Loucy (cell line): ENCODE measurements at regions not wholly inside any gene's neighbourhood (a gene's known extent, or its start where the extent isn't known, plus 50 kb on each side); places are given as distances from the start of the nearest gene placed in this dataset.

Source experiments
- H2AFZ ChIP-seq: fragments of 200-600 bp; sonication (generic); 2 replicates; pipeline ENCODE4 v1.6.0; 2016; ENCODE audit warnings: antibody characterized with exemption, mild to moderate bottlenecking, low read length, moderate library complexity
- H3F3A ChIP-seq: fragments of 200-600 bp; 2 replicates; pipeline ENCODE4 v1.6.0; 2016; ENCODE audit warnings: antibody characterized with exemption, low read depth, mild to moderate bottlenecking
- H3K27me3 ChIP-seq: fragments of 200-600 bp; sonication (generic); 2 replicates; pipeline ENCODE4 v1.6.1; 2014; ENCODE audit warnings: low read length, mild to moderate bottlenecking; ENCODE audit not compliant: insufficient read depth, poor library complexity, severe bottlenecking
- H3K36me3 ChIP-seq: fragments of 200-600 bp; sonication (generic); 2 replicates; pipeline ENCODE4 v1.6.1; 2016; ENCODE audit warnings: low read length; ENCODE audit not compliant: insufficient read depth
- H3K4me1 ChIP-seq: fragments of 200-600 bp; sonication (generic); 2 replicates; pipeline ENCODE4 v1.5.1; 2014; ENCODE audit warnings: low read length, mild to moderate bottlenecking; ENCODE audit not compliant: insufficient read depth, poor library complexity, severe bottlenecking
- H3K4me2 ChIP-seq: fragments of 200-600 bp; sonication (generic); 2 replicates; pipeline ENCODE4 v1.6.0; 2014; ENCODE audit warnings: antibody characterized with exemption, low read length, low read depth, mild to moderate bottlenecking; ENCODE audit not compliant: poor library complexity, severe bottlenecking
- H3K4me3 ChIP-seq: fragments of 200-600 bp; sonication (generic); 2 replicates; pipeline ENCODE4 v1.5.1; 2014; ENCODE audit warnings: low read length, mild to moderate bottlenecking, mixed read lengths; ENCODE audit not compliant: poor library complexity, severe bottlenecking
- H3K79me2 ChIP-seq: fragments of 200-600 bp; sonication (generic); 2 replicates; pipeline ENCODE4 v1.6.1; 2014; ENCODE audit warnings: low read length; ENCODE audit not compliant: insufficient read depth
- H3K9ac ChIP-seq: fragments of 200-600 bp; sonication (generic); 2 replicates; pipeline ENCODE4 v1.6.0; 2014; ENCODE audit warnings: mild to moderate bottlenecking, low read depth, low read length, moderate library complexity; ENCODE audit not compliant: poor library complexity, severe bottlenecking
- H3K9me2 ChIP-seq: fragments of 200-600 bp; sonication (generic); replicated peaks from 2 replicates; pipeline ENCODE4 v1.6.1; 2016; ENCODE audit warnings: low read depth, low read length, mixed read lengths
- H3K9me3 ChIP-seq: fragments of 200-600 bp; sonication (generic); 2 replicates; pipeline ENCODE4 v1.6.1; 2014; ENCODE audit warnings: mild to moderate bottlenecking, antibody characterized with exemption, low read length, low read depth; ENCODE audit not compliant: insufficient read depth
- H4K20me1 ChIP-seq: fragments of 200-600 bp; sonication (generic); 2 replicates; pipeline ENCODE4 v1.6.0; 2014; ENCODE audit warnings: antibody characterized with exemption, low read length, mild to moderate bottlenecking; ENCODE audit not compliant: insufficient read depth, poor library complexity, severe bottlenecking
- CTCF ChIP-seq: fragments of 200-600 bp; sonication (generic); conservative IDR thresholded peaks from 2 replicates; pipeline ENCODE4 v1.5.1; 2014; ENCODE audit warnings: mild to moderate bottlenecking, antibody characterized with exemption, low read length
- EZH2phosphoT487 ChIP-seq: fragments of 200-600 bp; IDR thresholded peaks from 2 replicates; pipeline ENCODE4 v1.6.1; 2018; ENCODE audit warnings: antibody characterized with exemption, mild to moderate bottlenecking, moderate library complexity, borderline replicate concordance

DNA sequence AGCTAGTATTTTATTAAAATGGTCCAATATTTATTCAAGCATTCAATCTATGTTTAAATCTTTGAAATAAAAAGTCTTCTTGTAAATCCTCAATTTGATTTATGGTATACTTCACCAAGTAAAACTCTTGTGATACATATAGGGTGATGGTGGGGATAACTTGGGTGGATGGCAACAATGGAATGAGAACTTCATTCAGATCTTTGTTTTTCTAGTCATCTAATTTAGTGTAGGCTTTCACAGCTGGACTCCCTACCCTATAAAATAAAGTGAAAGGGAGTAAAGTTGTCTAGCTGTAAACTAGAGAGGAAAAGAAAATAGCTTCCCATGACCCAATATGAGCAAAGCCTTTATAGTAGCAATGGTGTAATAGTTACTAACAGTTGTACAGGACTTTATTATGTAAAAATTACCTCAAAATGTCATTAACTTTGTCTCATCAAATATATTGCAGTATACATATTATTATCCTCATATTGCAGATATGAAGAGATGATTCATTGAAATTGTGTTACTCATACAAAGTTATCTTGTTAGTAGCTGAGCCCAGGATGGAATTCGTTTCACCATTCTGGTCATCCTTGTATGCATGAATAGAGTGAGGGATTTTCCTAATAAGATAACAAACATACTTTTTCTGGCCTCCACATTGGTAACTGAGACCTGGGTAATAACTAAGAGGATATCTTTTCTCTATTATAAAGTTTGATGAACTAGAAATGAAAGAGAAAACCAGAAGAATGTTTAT is 1377.7 kb upstream of the ADGRL4 start:
- Histone ChIP-seq H3K4me1 (no peaks in the 10 kb centered on the region), H2AFZ (no peak overlapping the region), H3K27me3 (no peaks in the 10 kb centered on the region), H3K4me3 (no peak overlapping the region), H3F3A (no peaks in the 10 kb centered on the region), H3K36me3 (no peaks in the 10 kb centered on the region), H3K4me2 (no peak overlapping the region), H4K20me1 (no peaks in the 10 kb centered on the region), H3K9me2 (no peaks in the 10 kb centered on the region), H3K9me3 (no peaks in the 10 kb centered on the region), H3K79me2 (no peaks in the 10 kb centered on the region), H3K9ac (no peak overlapping the region)
- TF ChIP-seq EZH2phosphoT487 (no peak), CTCF (no peak)

DNA sequence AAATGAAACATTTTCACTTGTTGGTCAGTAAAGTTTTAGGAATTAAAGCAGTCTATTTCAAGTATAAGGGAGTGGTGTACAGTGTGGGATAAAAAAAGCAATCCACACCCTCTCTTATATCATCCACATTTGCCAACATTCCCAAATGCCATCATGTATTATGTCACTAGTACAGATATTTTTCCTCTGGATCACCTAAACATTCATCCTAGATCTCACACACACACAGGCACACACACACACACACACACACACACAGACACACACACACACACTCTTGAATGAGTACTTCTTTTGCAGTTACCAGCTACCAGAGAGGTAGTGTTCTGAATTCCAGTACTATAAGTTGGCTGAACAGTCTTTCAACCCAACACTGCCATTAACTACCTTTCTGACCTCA is 1369.1 kb upstream of the ADGRL4 start:
- no peaks in the 10 kb centered on the region for H3K27me3 ChIP-seq
- H3K4me3 ChIP-seq = no peak overlapping the region
- H3K9ac ChIP-seq = no peak overlapping the region
- no peaks in the 10 kb centered on the region for H3K9me2 ChIP-seq
- TF ChIP-seq CTCF (no peak), EZH2phosphoT487 (no peak)
- no peaks in the 10 kb centered on the region for H3K36me3 ChIP-seq
- H3K4me1 ChIP-seq = no peaks in the 10 kb centered on the region
- no peak overlapping the region for H2AFZ ChIP-seq
- H3F3A ChIP-seq = no peaks in the 10 kb centered on the region
- no peaks in the 10 kb centered on the region for H3K79me2 ChIP-seq
- H3K4me2 ChIP-seq = no peak overlapping the region
- no peaks in the 10 kb centered on the region for H4K20me1 ChIP-seq
- no peaks in the 10 kb centered on the region for H3K9me3 ChIP-seq

DNA sequence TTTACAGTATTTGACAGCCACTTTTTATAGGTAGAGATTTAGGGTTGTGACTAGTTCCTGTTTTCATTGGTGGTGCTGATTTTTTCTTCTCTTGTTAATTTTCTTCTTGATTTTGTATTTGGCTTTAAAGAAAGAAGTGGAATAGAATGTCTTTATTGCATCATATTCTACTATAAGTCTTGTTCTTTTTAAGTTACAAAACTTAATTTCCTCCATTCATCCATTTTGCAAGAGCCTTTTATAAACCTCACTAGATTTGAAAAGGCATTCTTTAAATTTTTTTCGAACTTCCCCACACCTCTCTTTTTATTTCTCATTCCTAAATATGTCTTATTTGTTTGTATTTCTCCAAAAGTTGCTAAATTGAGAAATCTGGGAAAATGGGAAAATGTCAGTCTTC is 1368.6 kb upstream of the ADGRL4 start:
- H3K9ac ChIP-seq = no peak overlapping the region
- no peaks in the 10 kb centered on the region for H3K9me2 ChIP-seq
- H4K20me1 ChIP-seq = no peaks in the 10 kb centered on the region
- H3K9me3 ChIP-seq = no peaks in the 10 kb centered on the region
- H3K27me3 ChIP-seq = no peaks in the 10 kb centered on the region
- no peaks in the 10 kb centered on the region for H3K79me2 ChIP-seq
- H2AFZ ChIP-seq = no peak overlapping the region
- no peaks in the 10 kb centered on the region for H3F3A ChIP-seq
- H3K36me3 ChIP-seq = no peaks in the 10 kb centered on the region
- H3K4me1 ChIP-seq = no peaks in the 10 kb centered on the region
- TF ChIP-seq CTCF = no peak
- no peak for TF ChIP-seq EZH2phosphoT487
- no peak overlapping the region for H3K4me3 ChIP-seq
- H3K4me2 ChIP-seq = no peak overlapping the region
